B cell (primary cell): ENCODE measurements at regions not wholly inside any gene's neighbourhood (a gene's known extent, or its start where the extent isn't known, plus 50 kb on each side); places are given as distances from the start of the nearest gene placed in this dataset.

Source experiments
- ATAC-seq: fragments of 200-7000 bp; cut with Tn5 transposase; one replicate; pipeline ENCODE4 v1.10.0; 2021; ENCODE audit warnings: low read depth, mild to moderate bottlenecking, moderate number of reproducible peaks, moderate library complexity
- CTCF ChIA-PET: fragments of 350-600 bp; sonication (Branson Sonifier 250); formaldehyde crosslinking; loops from one replicate; lab custom pipeline; 2021; ENCODE audit warnings: antibody characterized with exemption, inconsistent platforms; lab: Charles Lee
- POLR2A ChIA-PET: fragments of 350-600 bp; sonication (Branson Sonifier 250); formaldehyde crosslinking; loops from one replicate; lab custom pipeline; 2021; ENCODE audit warnings: antibody characterized with exemption; lab: Charles Lee
- DNase-seq: peaks from one replicate; pipeline ENCODE4 v3.0.0; 2013
- H2AFZ ChIP-seq: 2 replicates; pipeline ENCODE4 v1.6.1; 2012; ENCODE audit warnings: mild to moderate bottlenecking, low read depth, low read length; ENCODE audit not compliant: insufficient read depth, poor library complexity, severe bottlenecking
- H3K27ac ChIP-seq, 2 donors: 1 replicate in 1 of 2; 2 replicates in 1 of 2; pipeline ENCODE4 v1.5.1; 2012 to 2013; ENCODE audit warnings: low read length in 2 of 2, mild to moderate bottlenecking in 2 of 2, moderate library complexity in 1 of 2
- H3K27me3 ChIP-seq, 4 experiments: fragments of 200-600 bp in 1 of 4; sonication (generic) in 1 of 4; replicated peaks in 1 of 4; 1 replicate in 2 of 4; 2 replicates in 2 of 4; pipeline versions ENCODE4 v1.6.1 to v1.7.0; 2013 to 2016; ENCODE audit warnings: low read length in 3 of 4, mild to moderate bottlenecking in 2 of 4, mixed read lengths in 1 of 4, moderate library complexity in 1 of 4; ENCODE audit not compliant: insufficient read depth in 4 of 4, control insufficient read depth in 3 of 4; ENCODE audit errors: control extremely low read depth in 1 of 4
- H3K36me3 ChIP-seq, 2 experiments: replicated peaks in 1 of 2; 1 replicate in 1 of 2; 2 replicates in 1 of 2; pipeline versions ENCODE4 v1.6.1 to v1.7.1; 2013; ENCODE audit warnings: low read length in 1 of 2; ENCODE audit not compliant: insufficient read depth in 2 of 2, control insufficient read depth in 1 of 2; ENCODE audit errors: control extremely low read depth in 1 of 2, extremely low read depth in 1 of 2
- H3K4me1 ChIP-seq, 2 donors: fragments of 200-600 bp in 1 of 2; sonication (generic) in 1 of 2; 1 replicate in 1 of 2; 2 replicates in 1 of 2; pipeline versions ENCODE4 v1.5.1 to v1.6.1; 2013 to 2017; ENCODE audit warnings: low read length in 2 of 2; ENCODE audit not compliant: control insufficient read depth in 2 of 2, insufficient read depth in 2 of 2
- H3K4me2 ChIP-seq: replicated peaks from 2 replicates; pipeline ENCODE3; 2012; ENCODE audit warnings: mild to moderate bottlenecking, low read depth, low read length; ENCODE audit not compliant: poor library complexity, severe bottlenecking
- H3K4me3 ChIP-seq, 5 experiments: fragments of 200-600 bp in 1 of 5; sonication (generic) in 1 of 5; 1 replicate in 3 of 5; 2 replicates in 2 of 5; pipeline versions ENCODE4 v1.5.1 to v1.7.0; 2011 to 2016; ENCODE audit warnings: low read length in 4 of 5, mild to moderate bottlenecking in 4 of 5, low read depth in 2 of 5, control low read depth in 1 of 5, moderate library complexity in 1 of 5; ENCODE audit not compliant: insufficient read depth in 1 of 5; ENCODE audit errors: control extremely low read depth in 1 of 5, extremely low read depth in 1 of 5
- H3K79me2 ChIP-seq: fragments of 200-600 bp; sonication (generic); one replicate; pipeline ENCODE4 v1.6.0; 2016; ENCODE audit warnings: low read length; ENCODE audit not compliant: control insufficient read depth, insufficient read depth
- H3K9ac ChIP-seq: fragments of 200-600 bp; sonication (generic); 2 replicates; pipeline ENCODE4 v1.6.1; 2017; ENCODE audit warnings: mild to moderate bottlenecking, low read length, moderate library complexity
- H3K9me3 ChIP-seq, 3 donors: one replicate each; pipeline versions ENCODE4 v1.6.1 to v1.7.1; 2013; ENCODE audit warnings: low read length in 2 of 3; ENCODE audit not compliant: control insufficient read depth in 2 of 3, insufficient read depth in 1 of 3; ENCODE audit errors: control extremely low read depth in 1 of 3
- H4K20me1 ChIP-seq: 2 replicates; pipeline ENCODE4 v1.6.0; 2012; ENCODE audit warnings: mild to moderate bottlenecking, low read length; ENCODE audit not compliant: insufficient read depth, control insufficient read depth, poor library complexity, severe bottlenecking
- H3K27ac Mint-ChIP-seq: one replicate; pipeline ENCODE4 v1.8.0; 2021; ENCODE audit warnings: mixed read lengths
- H3K27me3 Mint-ChIP-seq: one replicate; pipeline ENCODE4 v1.8.0; 2021; ENCODE audit warnings: mixed read lengths
- H3K4me1 Mint-ChIP-seq: one replicate; pipeline ENCODE4 v1.8.0; 2021; ENCODE audit warnings: mixed read lengths
- H3K4me3 Mint-ChIP-seq: one replicate; pipeline ENCODE4 v1.8.0; 2021; ENCODE audit warnings: mixed read lengths
- H3K9me3 Mint-ChIP-seq: one replicate; pipeline ENCODE4 v1.8.0; 2022; ENCODE audit warnings: mixed read lengths; ENCODE audit not compliant: insufficient read depth
- EZH2 ChIP-seq: IDR thresholded peaks from 2 replicates; pipeline ENCODE4 v1.6.1; 2012; ENCODE audit warnings: borderline replicate concordance, low read depth, mild to moderate bottlenecking, moderate library complexity, low read length; ENCODE audit not compliant: insufficient read depth, poor library complexity, severe bottlenecking
- WGBS: methylation state at CpG from one replicate; pipeline ENCODE4 v1.1.5; 2013; ENCODE audit warnings: missing lambda C conversion rate; ENCODE audit not compliant: insufficient coverage; 5-methylcytosine and 5-hydroxymethylcytosine counted together
- intact Hi-C: fragments of 100-400 bp; cut with micrococcal nuclease; formaldehyde crosslinking; loops from one replicate; pipeline ENCODE4 v1.10.0; 2022
- TF ChIP-seq, protein P1 (sequence below): fragments of 200-600 bp; IDR thresholded peaks from one replicate; pipeline ENCODE4 v1.8.0; 2022; ENCODE audit warnings: antibody characterized with exemption, mild to moderate bottlenecking

DNA sequence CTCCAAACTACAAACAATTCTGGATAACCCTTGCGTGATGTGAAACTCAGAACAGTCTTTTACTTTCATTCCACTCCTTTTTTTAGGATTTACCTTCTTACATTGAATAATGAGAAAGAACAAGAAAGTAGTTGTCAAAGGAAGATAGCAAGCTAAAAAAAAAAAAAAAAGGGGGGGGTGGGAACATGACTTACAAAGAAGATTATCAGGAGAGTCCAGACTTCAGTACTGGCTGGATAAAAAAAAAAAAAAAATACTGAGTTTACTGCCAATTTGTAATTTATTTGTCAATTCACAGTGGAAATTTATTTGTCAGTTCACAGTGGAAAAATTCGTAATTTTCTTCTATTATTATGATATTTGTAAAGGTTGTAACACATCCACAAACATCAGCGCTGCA lies 792.4 kb upstream of the SLITRK5 start:
- no peak for TF ChIP-seq EZH2
- TF ChIP-seq, protein P1, sequence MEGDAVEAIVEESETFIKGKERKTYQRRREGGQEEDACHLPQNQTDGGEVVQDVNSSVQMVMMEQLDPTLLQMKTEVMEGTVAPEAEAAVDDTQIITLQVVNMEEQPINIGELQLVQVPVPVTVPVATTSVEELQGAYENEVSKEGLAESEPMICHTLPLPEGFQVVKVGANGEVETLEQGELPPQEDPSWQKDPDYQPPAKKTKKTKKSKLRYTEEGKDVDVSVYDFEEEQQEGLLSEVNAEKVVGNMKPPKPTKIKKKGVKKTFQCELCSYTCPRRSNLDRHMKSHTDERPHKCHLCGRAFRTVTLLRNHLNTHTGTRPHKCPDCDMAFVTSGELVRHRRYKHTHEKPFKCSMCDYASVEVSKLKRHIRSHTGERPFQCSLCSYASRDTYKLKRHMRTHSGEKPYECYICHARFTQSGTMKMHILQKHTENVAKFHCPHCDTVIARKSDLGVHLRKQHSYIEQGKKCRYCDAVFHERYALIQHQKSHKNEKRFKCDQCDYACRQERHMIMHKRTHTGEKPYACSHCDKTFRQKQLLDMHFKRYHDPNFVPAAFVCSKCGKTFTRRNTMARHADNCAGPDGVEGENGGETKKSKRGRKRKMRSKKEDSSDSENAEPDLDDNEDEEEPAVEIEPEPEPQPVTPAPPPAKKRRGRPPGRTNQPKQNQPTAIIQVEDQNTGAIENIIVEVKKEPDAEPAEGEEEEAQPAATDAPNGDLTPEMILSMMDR = no peak
- intact Hi-C loops = no loop called here
- Histone ChIP-seq H3K9me3 (peaks cover 0 to 2% (median 0%) of the 10 kb centered on the region in 3 donors), H3K27me3 (no peaks in the 10 kb centered on the region), H2AFZ (no peak overlapping the region), H3K4me1 (no peaks in the 10 kb centered on the region), H3K4me2 (no peak overlapping the region), H3K79me2 (no peaks in the 10 kb centered on the region), H3K9ac (no peak overlapping the region), H4K20me1 (no peaks in the 10 kb centered on the region), H3K36me3 (no peaks in the 10 kb centered on the region), H3K27ac (no peak overlapping the region), H3K4me3 (no peak overlapping the region)
- no peaks in the 10 kb centered on the region for H3K9me3 Mint-ChIP-seq
- no CpG with 5 or more reads among the region's 3 CpGs for WGBS
- no peak for ATAC-seq
- no peaks in the 10 kb centered on the region for H3K4me1 Mint-ChIP-seq
- no peak for DNase-seq
- POLR2A ChIA-PET = no interaction called here
- no peak overlapping the region for H3K27ac Mint-ChIP-seq
- CTCF ChIA-PET = no interaction called here
- no peaks in the 10 kb centered on the region for H3K27me3 Mint-ChIP-seq
- no peak overlapping the region for H3K4me3 Mint-ChIP-seq

DNA sequence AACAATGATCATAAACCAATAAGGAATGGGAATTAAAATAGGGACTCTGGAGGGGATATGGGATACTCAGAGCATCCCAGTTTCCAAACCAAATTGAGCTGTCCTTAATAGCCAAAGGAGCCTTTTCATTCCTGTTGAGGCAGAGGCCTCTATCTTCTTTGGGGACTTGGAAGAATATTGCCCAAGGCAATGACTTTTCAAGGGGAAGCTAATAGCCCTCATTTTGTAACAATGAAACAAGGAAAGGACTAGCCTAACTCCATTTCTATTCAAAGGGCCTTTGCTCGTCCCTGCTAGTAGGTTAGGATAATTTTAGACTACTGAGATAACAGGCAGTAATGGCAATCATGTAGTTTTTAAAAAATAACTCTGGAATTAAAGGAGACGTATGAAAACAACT lies 789.8 kb upstream of the SLITRK5 start:
- no peaks in the 10 kb centered on the region for H3K4me1 ChIP-seq
- no peak overlapping the region for H3K27ac ChIP-seq
- intact Hi-C loops = no loop called here
- Mint-ChIP-seq H3K4me1 (no peaks in the 10 kb centered on the region), H3K27ac (no peak overlapping the region), H3K4me3 (no peak overlapping the region), H3K27me3 (no peaks in the 10 kb centered on the region), H3K9me3 (no peaks in the 10 kb centered on the region)
- no peaks in the 10 kb centered on the region for H3K27me3 ChIP-seq
- H3K36me3 ChIP-seq = no peaks in the 10 kb centered on the region
- H3K4me2 ChIP-seq = no peak overlapping the region
- peaks cover 0 to 2% (median 2%) of the 10 kb centered on the region in 3 donors for H3K9me3 ChIP-seq
- no peak for TF ChIP-seq EZH2
- TF ChIP-seq, protein P1 = no peak
- H3K79me2 ChIP-seq = no peaks in the 10 kb centered on the region
- H3K4me3 ChIP-seq = no peak overlapping the region
- ATAC-seq = no peak
- no CpG with 5 or more reads among the region's 2 CpGs for WGBS
- DNase-seq = no peak
- POLR2A ChIA-PET = no interaction called here
- CTCF ChIA-PET = no interaction called here
- no peak overlapping the region for H2AFZ ChIP-seq
- no peaks in the 10 kb centered on the region for H4K20me1 ChIP-seq
- no peak overlapping the region for H3K9ac ChIP-seq
